HG03066 (cell line): ENCODE measurements at regions not wholly inside any gene's neighbourhood (a gene's known extent, or its start where the extent isn't known, plus 50 kb on each side); places are given as distances from the start of the nearest gene placed in this dataset.
"Not testable (repeated sequence)": the region's sequence is repeated elsewhere in the genome, so short reads cannot be mapped to it uniquely, and the experiment has no call there.

ENCODE experiments used
- ATAC-seq: cut with Tn5 transposase; IDR thresholded peaks from one replicate; pipeline ENCODE4 v1.9.1; 2021; ENCODE audit warnings: low read depth; ENCODE audit not compliant: unreplicated experiment

- ATAC-seq = no peak
These were observed 344.2 kb upstream of the KIAA1217 start for GRCh38 chr10:23864631-23865147.

GRCh38 chr10:23866985-23867384, 342.0 kb upstream of the KIAA1217 start:
- not testable (repeated sequence) for ATAC-seq

GRCh38 chr10:23868121-23868520, 340.8 kb upstream of the KIAA1217 start:
- ATAC-seq = no peak

GRCh38 chr10:23869548-23869947, 339.4 kb upstream of the KIAA1217 start:
- no peak for ATAC-seq

GRCh38 chr10:23869996-23870395, 338.9 kb upstream of the KIAA1217 start:
- no peak for ATAC-seq

GRCh38 chr10:23870651-23871610, 338.0 kb upstream of the KIAA1217 start:
- no peak for ATAC-seq

GRCh38 chr10:23872290-23872689, 336.6 kb upstream of the KIAA1217 start:
- ATAC-seq = no peak

GRCh38 chr10:23877791-23878320, 331.1 kb upstream of the KIAA1217 start:
- ATAC-seq = no peak

GRCh38 chr10:23884670-23885069, 324.3 kb upstream of the KIAA1217 start:
- no peak for ATAC-seq

GRCh38 chr10:23885853-23886252, 323.1 kb upstream of the KIAA1217 start:
- no peak for ATAC-seq

GRCh38 chr10:23886355-23886754, 322.6 kb upstream of the KIAA1217 start:
- no peak for ATAC-seq

GRCh38 chr10:23891301-23891700, 317.6 kb upstream of the KIAA1217 start:
- no peak for ATAC-seq

GRCh38 chr10:23892296-23892695, 316.6 kb upstream of the KIAA1217 start:
- ATAC-seq = no peak

- ATAC-seq = no peak
These were observed 311.7 kb upstream of the KIAA1217 start for GRCh38 chr10:23897267-23897666.

GRCh38 chr10:23897861-23898260, 311.1 kb upstream of the KIAA1217 start:
- ATAC-seq = no peak

GRCh38 chr10:23899166-23899565, 309.8 kb upstream of the KIAA1217 start:
- no peak for ATAC-seq

GRCh38 chr10:23910291-23910690, 298.6 kb upstream of the KIAA1217 start:
- ATAC-seq = no peak

- ATAC-seq = no peak
These were observed 296.0 kb upstream of the KIAA1217 start for GRCh38 chr10:23912884-23913404.

GRCh38 chr10:23914641-23915040, 294.3 kb upstream of the KIAA1217 start:
- no peak for ATAC-seq

- ATAC-seq = no peak
These were observed 291.6 kb upstream of the KIAA1217 start for GRCh38 chr10:23917251-23917840.

- ATAC-seq = no peak
These were observed 290.7 kb upstream of the KIAA1217 start for GRCh38 chr10:23918090-23918723.
